IMR-90 (cell line): ENCODE measurements at regions not wholly inside any gene's neighbourhood (a gene's known extent, or its start where the extent isn't known, plus 50 kb on each side); places are given as distances from the start of the nearest gene placed in this dataset.

Source experiments
- CTCF ChIP-seq: conservative IDR thresholded peaks from 2 replicates; pipeline ENCODE4 v1.5.1; 2012; ENCODE audit warnings: mild to moderate bottlenecking, low read depth, low read length, improper control_type of control experiment
- FOS ChIP-seq: fragments of 150-350 bp; IDR thresholded peaks from 2 replicates; pipeline ENCODE4 v1.6.1; 2016; ENCODE audit warnings: low read depth, low read length
- MAZ ChIP-seq: IDR thresholded peaks from 2 replicates; pipeline ENCODE4 v1.6.1; 2012; ENCODE audit warnings: low read depth, mild to moderate bottlenecking, low read length, improper control_type of control experiment, moderate library complexity, borderline replicate concordance
- POLR2A ChIP-seq: IDR thresholded peaks from 2 replicates; pipeline ENCODE4 v1.6.1; 2012; ENCODE audit warnings: mild to moderate bottlenecking, low read depth, low read length
- RCOR1 ChIP-seq: IDR thresholded peaks from 2 replicates; pipeline ENCODE4 v1.6.1; 2012; ENCODE audit warnings: mild to moderate bottlenecking, low read length, improper control_type of control experiment; ENCODE audit not compliant: insufficient replicate concordance
- USF2 ChIP-seq: fragments of 150-350 bp; IDR thresholded peaks from 2 replicates; pipeline ENCODE4 v1.6.1; 2017; ENCODE audit warnings: mild to moderate bottlenecking, antibody characterized with exemption, low read length, low read depth

GRCh38 chr20:20933142-20933958 lies 172.8 kb downstream of the LINC00237 start:
- TF ChIP-seq POLR2A: no peak
- TF ChIP-seq CTCF: no peak
- TF ChIP-seq USF2: no peak
- no peak for TF ChIP-seq MAZ
- TF ChIP-seq FOS: no peak
- no peak for TF ChIP-seq RCOR1
